Femur (tissue), 1 donor: ENCODE measurements at regions not wholly inside any gene's neighbourhood (a gene's known extent, or its start where the extent isn't known, plus 50 kb on each side); places are given as distances from the start of the nearest gene placed in this dataset.

Experiments
- DNase-seq: peaks from one replicate; pipeline ENCODE4 v3.0.0-alpha.2; 2017

DNA sequence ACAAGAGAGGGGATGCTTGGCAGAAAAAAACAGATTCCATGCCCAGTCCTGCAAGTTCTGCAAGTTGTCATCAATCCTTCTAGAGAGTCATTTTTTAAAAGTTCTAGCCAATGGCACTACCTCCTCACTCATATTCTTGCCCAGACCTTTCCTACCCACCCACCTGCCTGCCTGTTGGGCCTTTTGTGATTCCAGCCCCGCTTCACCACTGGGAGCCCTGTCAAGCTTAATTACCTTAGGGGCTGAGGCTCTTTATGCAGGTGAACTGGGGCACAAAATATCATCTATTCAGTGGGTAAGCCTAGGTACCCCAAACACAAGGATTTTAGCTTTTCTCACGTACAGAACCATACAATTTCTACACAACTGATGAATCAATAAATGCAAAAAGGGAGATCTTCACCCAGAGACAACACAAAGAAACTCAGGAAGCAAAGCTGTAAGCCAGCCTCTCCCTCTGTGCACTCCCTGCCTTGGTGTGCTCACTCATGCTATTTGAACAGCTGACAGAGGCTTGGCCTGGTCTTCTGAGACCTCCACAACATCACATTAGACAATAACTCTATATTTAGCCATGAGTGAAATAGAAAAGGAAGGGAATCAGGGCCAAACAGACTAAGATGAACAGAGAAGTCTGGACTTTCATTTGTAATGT lies 222.6 kb downstream of the HTR7 start:
- no peak for DNase-seq

DNA sequence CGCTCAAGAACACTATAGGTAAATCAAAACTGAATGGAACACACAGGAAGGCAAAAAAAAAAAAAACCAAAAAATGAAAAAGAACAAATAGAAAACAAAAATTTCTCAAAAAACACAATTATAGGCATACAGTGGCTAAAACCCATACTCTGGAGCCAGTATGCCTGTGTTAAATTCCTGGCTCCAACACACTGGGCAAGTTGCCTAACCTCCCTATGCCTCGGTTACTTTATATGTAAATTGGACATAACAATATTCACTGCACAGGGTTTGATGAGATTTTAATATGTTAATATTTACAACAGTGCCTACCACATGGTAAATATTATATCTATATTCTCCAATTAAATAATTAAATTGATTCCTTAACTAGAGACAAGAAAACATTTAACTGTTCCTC lies 217.1 kb downstream of the HTR7 start:
- DNase-seq = no peak

GRCh38 chr10:90641731-90642130 lies 216.1 kb downstream of the HTR7 start:
- no peak for DNase-seq

DNA sequence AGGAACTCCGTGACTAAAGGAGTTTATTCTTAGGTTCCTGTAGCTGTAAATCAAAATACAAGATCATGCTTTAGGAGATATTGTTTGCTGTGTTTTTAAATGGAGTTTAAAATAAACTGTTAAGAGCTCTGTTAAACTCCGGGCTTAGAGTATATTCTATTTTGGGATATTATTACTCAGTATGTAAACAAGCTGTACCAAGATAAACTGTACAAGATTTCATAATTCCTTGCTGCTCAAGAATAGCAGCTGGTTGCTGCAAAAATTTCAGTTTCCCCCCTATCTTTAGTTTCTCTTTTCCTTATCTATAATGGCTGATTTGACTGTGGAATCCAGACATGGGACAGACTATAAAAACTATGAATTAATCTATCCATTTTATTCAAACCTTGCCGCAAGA lies 215.7 kb downstream of the HTR7 start:
- DNase-seq = no peak

DNA sequence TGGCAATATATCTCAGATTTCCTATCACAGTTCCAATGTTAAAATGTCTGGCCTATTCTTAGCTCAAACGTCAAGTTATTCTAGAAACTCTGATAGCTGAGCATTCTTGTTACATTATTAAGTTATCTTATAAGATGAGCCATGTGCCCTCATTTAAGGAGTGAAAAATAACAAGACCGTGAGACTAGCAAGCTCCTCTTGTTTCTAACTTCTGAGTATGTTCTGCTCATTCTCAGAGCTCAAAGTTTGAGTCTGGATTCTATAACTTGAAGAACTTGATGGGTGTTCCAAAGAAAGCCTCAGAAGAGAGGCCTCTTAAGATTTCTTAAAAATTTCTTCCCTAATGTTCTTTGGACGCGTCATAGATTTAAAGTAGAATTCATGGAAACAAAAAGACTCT lies 215.2 kb downstream of the HTR7 start:
- DNase-seq = no peak

- DNase-seq = no peak
Observed at GRCh38 chr10:90644165-90644564, 213.7 kb downstream of the HTR7 start.

- DNase-seq = no peak
Observed at GRCh38 chr10:90650858-90651257, 207.0 kb downstream of the HTR7 start.

GRCh38 chr10:90652519-90652918 lies 205.3 kb downstream of the HTR7 start:
- DNase-seq = no peak

GRCh38 chr10:90658791-90659190 lies 199.0 kb downstream of the HTR7 start:
- no peak for DNase-seq

DNA sequence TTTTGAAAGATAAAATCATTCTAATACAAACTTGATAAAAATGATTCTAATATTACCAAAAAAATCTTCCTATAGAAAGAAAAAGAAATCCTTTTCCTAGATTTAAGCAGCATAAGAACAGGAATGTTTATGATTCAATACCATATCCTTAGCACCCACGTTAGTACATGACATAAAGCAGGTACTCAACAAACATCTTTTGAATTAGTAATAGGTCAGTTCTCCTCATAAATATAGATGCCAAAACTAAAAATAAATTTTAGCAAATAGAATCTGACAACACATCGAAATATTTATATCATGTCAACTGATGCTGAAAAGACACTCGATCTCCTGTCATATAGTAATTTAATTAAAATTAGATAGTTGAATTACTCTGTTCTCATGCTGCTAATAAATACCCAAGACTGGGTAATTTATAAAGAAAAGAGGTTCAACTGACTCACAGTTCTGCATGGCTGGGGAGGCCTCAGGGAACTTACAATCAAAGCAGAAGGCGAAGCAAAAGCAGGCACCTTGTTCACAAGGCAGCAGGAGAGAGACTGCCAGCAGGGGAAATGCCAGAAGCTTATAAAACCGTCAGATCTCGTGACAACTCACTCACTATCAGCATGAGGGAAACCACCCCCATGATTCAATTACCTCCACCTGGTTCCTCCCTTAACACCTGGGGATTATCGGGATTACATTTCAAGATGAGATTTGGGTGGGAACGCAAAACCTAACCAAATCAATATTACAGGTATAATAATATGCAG lies 191.8 kb downstream of the HTR7 start:
- DNase-seq = no peak

- DNase-seq = no peak
Observed at GRCh38 chr10:90674461-90674860, 183.4 kb downstream of the HTR7 start.

- no peak for DNase-seq
Observed at GRCh38 chr10:90674928-90675327, 182.9 kb downstream of the HTR7 start.

DNA sequence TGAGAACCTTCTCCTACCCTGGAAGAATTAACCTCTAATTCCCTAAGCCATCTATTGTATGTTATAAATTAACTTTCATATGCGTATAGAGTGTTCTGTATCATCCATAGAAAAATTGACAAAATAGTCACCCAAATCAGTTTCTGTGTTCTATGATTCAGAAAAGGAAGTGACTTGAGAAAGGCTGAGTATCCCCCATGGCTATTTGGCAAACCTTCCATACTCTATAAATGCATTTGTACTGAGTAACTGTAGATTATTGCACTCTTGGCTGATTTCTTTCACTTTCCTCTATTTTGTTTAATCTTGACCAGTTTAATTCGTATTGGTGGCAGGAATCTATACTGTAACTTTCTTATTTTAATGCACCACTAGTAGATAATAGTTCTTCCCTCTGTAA lies 182.2 kb downstream of the HTR7 start:
- no peak for DNase-seq
